ENCODE measurements at regions not wholly inside any gene's neighbourhood (a gene's known extent, or its start where the extent isn't known, plus 50 kb on each side); places are given as distances from the start of the nearest gene placed in this dataset.

DNA sequence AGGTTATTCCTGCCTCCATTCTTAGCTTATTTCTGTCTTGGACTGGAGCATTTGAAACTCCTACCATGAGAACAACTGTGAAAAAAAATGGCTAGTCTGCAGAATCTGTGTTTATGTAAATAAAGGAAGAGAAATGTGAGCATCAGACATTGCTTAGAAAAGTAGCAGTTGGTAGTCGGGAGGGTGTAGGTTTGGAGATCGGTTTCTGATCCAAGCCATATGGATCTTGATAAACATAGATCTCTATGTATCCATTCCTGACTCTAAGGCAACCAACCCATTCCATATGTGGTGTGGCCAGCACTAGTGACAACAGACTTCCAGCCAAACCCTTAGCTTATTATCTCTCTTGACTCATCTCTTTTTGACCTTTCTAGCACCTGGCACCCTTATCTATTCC is 127.1 kb downstream of the NMUR2 start:
- no peak for TF ChIP-seq GATA2 (IDR thresholded peaks at IDR 0.05; ENCODE audit: low read depth, low read length)
- no peak for TF ChIP-seq GATA3 (IDR thresholded peaks at IDR 0.05; ENCODE audit: low read depth, low read length)

Measured in SH-SY5Y (cell line).